ENCODE measurements at regions not wholly inside any gene's neighbourhood (a gene's known extent, or its start where the extent isn't known, plus 50 kb on each side); places are given as distances from the start of the nearest gene placed in this dataset.
"Not testable (repeated sequence)": the region's sequence is repeated elsewhere in the genome, so short reads cannot be mapped to it uniquely, and the experiment has no call there.

GRCh38 chr2:160613466-160614153 lies 120.0 kb upstream of the RBMS1 start:
- H3K4me3 ChIP-seq (replicated peaks; ENCODE audit: low read depth, low read length): no peak overlapping the region
- DNase-seq (ENCODE audit: low read depth): peak; percentile 65
- TF ChIP-seq, protein P1, sequence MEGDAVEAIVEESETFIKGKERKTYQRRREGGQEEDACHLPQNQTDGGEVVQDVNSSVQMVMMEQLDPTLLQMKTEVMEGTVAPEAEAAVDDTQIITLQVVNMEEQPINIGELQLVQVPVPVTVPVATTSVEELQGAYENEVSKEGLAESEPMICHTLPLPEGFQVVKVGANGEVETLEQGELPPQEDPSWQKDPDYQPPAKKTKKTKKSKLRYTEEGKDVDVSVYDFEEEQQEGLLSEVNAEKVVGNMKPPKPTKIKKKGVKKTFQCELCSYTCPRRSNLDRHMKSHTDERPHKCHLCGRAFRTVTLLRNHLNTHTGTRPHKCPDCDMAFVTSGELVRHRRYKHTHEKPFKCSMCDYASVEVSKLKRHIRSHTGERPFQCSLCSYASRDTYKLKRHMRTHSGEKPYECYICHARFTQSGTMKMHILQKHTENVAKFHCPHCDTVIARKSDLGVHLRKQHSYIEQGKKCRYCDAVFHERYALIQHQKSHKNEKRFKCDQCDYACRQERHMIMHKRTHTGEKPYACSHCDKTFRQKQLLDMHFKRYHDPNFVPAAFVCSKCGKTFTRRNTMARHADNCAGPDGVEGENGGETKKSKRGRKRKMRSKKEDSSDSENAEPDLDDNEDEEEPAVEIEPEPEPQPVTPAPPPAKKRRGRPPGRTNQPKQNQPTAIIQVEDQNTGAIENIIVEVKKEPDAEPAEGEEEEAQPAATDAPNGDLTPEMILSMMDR (IDR thresholded peaks at IDR 0.05; ENCODE audit: low read length, missing control alignments): no peak

DNA sequence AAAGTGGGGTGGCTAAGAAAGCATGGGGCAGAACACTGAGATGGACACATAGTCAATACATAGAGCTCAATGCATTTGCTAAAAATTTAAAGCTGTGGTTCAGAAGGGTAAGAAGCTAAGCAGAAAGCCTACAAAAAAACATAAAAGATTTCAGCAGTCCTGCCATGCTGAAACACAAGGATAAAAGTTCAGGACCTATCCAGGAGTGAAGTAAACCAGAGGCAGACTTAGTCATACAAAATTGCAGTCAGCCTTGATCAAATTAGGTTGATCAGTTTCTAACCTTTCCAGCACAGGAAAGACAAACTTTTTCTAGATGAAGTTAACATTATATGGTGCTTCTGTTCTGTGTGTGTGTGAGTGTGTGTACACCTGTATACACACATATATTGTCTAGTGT lies 120.8 kb upstream of the RBMS1 start:
- TF ChIP-seq, protein P1 (IDR thresholded peaks at IDR 0.05; ENCODE audit: low read length, missing control alignments): no peak
- DNase-seq (ENCODE audit: low read depth): no peak
- no peak overlapping the region for H3K4me3 ChIP-seq (replicated peaks; ENCODE audit: low read depth, low read length)

DNA sequence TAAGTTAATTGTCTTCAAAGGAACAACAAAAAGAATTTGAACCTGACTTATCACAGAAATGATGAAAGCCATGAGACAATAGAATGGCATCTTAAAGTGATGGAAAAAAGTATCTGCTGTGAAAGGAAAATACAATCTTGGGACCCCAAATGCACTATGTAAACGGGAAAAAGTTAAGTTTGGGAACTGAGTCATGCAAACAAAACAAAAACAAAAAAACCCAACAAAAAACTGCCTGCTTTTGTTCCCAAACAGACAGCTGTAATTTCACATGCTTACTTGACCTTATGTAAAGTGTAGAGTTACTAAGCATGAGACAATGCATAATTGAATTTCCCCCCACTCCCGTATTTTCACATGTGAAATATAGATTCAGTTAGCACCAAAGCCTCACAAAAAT lies 122.1 kb upstream of the RBMS1 start:
- TF ChIP-seq, protein P1 (IDR thresholded peaks at IDR 0.05; ENCODE audit: low read length, missing control alignments): no peak
- no peak overlapping the region for H3K4me3 ChIP-seq (replicated peaks; ENCODE audit: low read depth, low read length)
- DNase-seq (ENCODE audit: low read depth): no peak

GRCh38 chr2:160616149-160616548 lies 122.5 kb upstream of the RBMS1 start:
- H3K4me3 ChIP-seq (replicated peaks; ENCODE audit: low read depth, low read length): no peak overlapping the region
- DNase-seq (ENCODE audit: low read depth): no peak
- TF ChIP-seq, protein P1 (IDR thresholded peaks at IDR 0.05; ENCODE audit: low read length, missing control alignments): no peak

- DNase-seq (ENCODE audit: low read depth): no peak
- H3K4me3 ChIP-seq (replicated peaks; ENCODE audit: low read depth, low read length): no peak overlapping the region
- TF ChIP-seq, protein P1 (IDR thresholded peaks at IDR 0.05; ENCODE audit: low read length, missing control alignments): no peak
Observed at GRCh38 chr2:160621748-160622147, 128.1 kb upstream of the RBMS1 start.

GRCh38 chr2:160628020-160628637 lies 134.5 kb upstream of the RBMS1 start:
- H3K4me3 ChIP-seq (replicated peaks; ENCODE audit: low read depth, low read length); DNase-seq (ENCODE audit: low read depth): not testable (repeated sequence)

DNA sequence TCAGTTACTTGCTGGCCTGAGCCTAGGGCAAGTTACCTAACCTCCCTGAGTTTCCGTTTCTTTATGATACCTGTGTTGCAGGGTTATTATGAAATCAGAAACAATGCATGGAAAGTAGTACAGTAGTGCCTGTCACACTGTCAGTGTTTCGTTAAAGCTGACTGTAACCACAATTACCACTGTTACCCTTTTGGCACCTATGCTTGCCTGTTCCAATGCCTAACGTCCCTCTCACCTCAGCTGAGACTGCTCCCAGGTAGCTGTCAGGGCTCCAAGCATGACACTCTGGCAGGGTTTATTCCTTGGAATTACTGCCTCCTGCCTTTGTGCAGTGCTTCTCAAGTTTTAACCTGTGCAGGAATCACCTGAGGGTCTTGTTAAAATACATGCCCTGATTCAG lies 135.2 kb upstream of the RBMS1 start:
- no peak overlapping the region for H3K4me3 ChIP-seq (replicated peaks; ENCODE audit: low read depth, low read length)
- no peak for DNase-seq (ENCODE audit: low read depth)
- TF ChIP-seq, protein P1 (IDR thresholded peaks at IDR 0.05; ENCODE audit: low read length, missing control alignments): no peak

All from fibroblast of pulmonary artery (primary cell).